GM23338 (cell line): ENCODE measurements at regions not wholly inside any gene's neighbourhood (a gene's known extent, or its start where the extent isn't known, plus 50 kb on each side); places are given as distances from the start of the nearest gene placed in this dataset.

Experiments used
- CREB1 ChIP-seq: fragments of 250-450 bp; sonication (Bioruptor Pico); IDR thresholded peaks from 2 replicates; pipeline ENCODE4 v1.5.0; 2020; ENCODE audit warnings: low read depth, mild to moderate bottlenecking, moderate library complexity
- EZH2 ChIP-seq: fragments of 200-600 bp; sonication (generic); IDR thresholded peaks from one replicate; pipeline ENCODE4 v1.8.0; 2017; ENCODE audit warnings: antibody characterized with exemption, mild to moderate bottlenecking, low read depth; ENCODE audit not compliant: unreplicated experiment
- EZH2phosphoT487 ChIP-seq: fragments of 200-600 bp; sonication (generic); IDR thresholded peaks from one replicate; pipeline ENCODE4 v1.8.1; 2018; ENCODE audit warnings: antibody characterized with exemption; ENCODE audit not compliant: unreplicated experiment
- JUNB ChIP-seq: IDR thresholded peaks from one replicate; pipeline ENCODE4 v1.6.1; 2016; ENCODE audit warnings: antibody characterized with exemption; ENCODE audit not compliant: unreplicated experiment
- POLR2AphosphoS5 ChIP-seq: IDR thresholded peaks from 2 replicates; pipeline ENCODE4 v1.6.1; 2016; ENCODE audit warnings: antibody characterized with exemption, low read depth
- REST ChIP-seq: IDR thresholded peaks from one replicate; pipeline ENCODE4 v1.6.1; 2018; ENCODE audit warnings: antibody characterized with exemption; ENCODE audit not compliant: unreplicated experiment
- STAT1 ChIP-seq: IDR thresholded peaks from one replicate; pipeline ENCODE4 v1.6.1; 2016; ENCODE audit warnings: antibody characterized with exemption; ENCODE audit not compliant: unreplicated experiment
- ZNF114 ChIP-seq: fragments of 250-450 bp; sonication (Bioruptor Pico); IDR thresholded peaks from 2 replicates; pipeline ENCODE4 v1.5.0; 2020; ENCODE audit warnings: mild to moderate bottlenecking, moderate library complexity
- ZNF331 ChIP-seq: fragments of 250-450 bp; sonication (Bioruptor Pico); IDR thresholded peaks from 2 replicates; pipeline ENCODE4 v1.5.0; 2020; ENCODE audit warnings: low read depth, mild to moderate bottlenecking, moderate library complexity
- TF ChIP-seq, protein P1 (sequence below), 2 experiments: fragments of 200-600 bp in 1 of 2; sonication (generic) in 1 of 2; conservative IDR thresholded peaks; 2 replicates each; pipeline versions ENCODE4 v1.5.1 to v1.6.1; 2016 to 2017; ENCODE audit warnings: antibody characterized with exemption in 2 of 2, low read depth in 2 of 2, mild to moderate bottlenecking in 2 of 2, moderate library complexity in 1 of 2
- TF ChIP-seq, protein P2 (sequence below): IDR thresholded peaks from 2 replicates; pipeline ENCODE4 v1.6.1; 2016; ENCODE audit warnings: antibody characterized with exemption

DNA sequence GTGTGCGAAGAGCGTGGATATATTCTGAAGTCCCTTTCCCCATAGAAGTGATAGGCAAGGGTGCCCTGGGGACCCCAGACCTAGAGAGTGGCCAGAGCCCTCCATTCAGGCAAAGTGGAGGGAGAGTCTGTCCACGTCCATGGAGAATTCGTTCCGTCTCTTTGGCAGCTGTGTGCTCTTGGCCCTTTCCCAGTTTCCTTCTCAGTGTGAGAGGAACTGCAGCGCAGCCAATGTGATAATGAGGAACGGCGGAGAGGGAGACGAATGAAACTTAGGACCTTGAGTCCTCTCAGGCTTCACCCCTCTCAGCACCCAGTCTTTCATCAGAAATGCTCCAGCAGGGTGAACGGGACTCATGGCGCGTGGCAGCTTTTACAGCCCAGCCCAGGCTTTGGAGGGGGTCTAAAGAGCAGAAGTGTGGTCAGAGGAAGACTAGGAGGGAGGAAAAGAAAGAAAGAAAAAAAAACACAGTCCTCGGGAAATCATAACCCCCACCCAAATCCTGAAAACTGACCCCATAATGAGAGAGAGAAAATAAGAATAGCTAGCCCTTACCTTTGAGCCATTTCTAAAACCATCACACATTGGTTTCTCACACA lies 95.0 kb upstream of the RIOK3 start:
- TF ChIP-seq, protein P1, sequence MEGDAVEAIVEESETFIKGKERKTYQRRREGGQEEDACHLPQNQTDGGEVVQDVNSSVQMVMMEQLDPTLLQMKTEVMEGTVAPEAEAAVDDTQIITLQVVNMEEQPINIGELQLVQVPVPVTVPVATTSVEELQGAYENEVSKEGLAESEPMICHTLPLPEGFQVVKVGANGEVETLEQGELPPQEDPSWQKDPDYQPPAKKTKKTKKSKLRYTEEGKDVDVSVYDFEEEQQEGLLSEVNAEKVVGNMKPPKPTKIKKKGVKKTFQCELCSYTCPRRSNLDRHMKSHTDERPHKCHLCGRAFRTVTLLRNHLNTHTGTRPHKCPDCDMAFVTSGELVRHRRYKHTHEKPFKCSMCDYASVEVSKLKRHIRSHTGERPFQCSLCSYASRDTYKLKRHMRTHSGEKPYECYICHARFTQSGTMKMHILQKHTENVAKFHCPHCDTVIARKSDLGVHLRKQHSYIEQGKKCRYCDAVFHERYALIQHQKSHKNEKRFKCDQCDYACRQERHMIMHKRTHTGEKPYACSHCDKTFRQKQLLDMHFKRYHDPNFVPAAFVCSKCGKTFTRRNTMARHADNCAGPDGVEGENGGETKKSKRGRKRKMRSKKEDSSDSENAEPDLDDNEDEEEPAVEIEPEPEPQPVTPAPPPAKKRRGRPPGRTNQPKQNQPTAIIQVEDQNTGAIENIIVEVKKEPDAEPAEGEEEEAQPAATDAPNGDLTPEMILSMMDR (conservative IDR thresholded peaks at IDR 0.05; ENCODE audit: low read depth in 2 of 2): no peak
- TF ChIP-seq POLR2AphosphoS5 (no peak), EZH2 (no peak), REST (no peak), EZH2phosphoT487 (no peak), STAT1 (no peak), CREB1 (CRISPR knock-in tag) (no peak), ZNF114 (no peak), ZNF331 (CRISPR knock-in tag) (no peak), JUNB (no peak)
- TF ChIP-seq, protein P2, sequence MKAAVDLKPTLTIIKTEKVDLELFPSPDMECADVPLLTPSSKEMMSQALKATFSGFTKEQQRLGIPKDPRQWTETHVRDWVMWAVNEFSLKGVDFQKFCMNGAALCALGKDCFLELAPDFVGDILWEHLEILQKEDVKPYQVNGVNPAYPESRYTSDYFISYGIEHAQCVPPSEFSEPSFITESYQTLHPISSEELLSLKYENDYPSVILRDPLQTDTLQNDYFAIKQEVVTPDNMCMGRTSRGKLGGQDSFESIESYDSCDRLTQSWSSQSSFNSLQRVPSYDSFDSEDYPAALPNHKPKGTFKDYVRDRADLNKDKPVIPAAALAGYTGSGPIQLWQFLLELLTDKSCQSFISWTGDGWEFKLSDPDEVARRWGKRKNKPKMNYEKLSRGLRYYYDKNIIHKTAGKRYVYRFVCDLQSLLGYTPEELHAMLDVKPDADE: no peak
